CD8-positive, alpha-beta memory T cell (primary cell): ENCODE measurements at regions not wholly inside any gene's neighbourhood (a gene's known extent, or its start where the extent isn't known, plus 50 kb on each side); places are given as distances from the start of the nearest gene placed in this dataset.

ENCODE experiments used
- CTCF ChIA-PET: fragments of 350-600 bp; sonication (Branson Sonifier 250); formaldehyde crosslinking; loops from one replicate; lab custom pipeline; 2021; ENCODE audit warnings: antibody characterized with exemption; lab: Charles Lee
- POLR2A ChIA-PET: fragments of 350-600 bp; sonication (Branson Sonifier 250); formaldehyde crosslinking; loops from one replicate; lab custom pipeline; 2021; ENCODE audit warnings: antibody characterized with exemption; lab: Charles Lee
- DNase-seq, 5 donors: peaks; one replicate each; pipeline versions ENCODE4 v3.0.0 to v3.0.0-alpha.2; 2020 to 2022; ENCODE audit warnings: mixed read lengths in 1 of 5
- H3K27ac ChIP-seq: one replicate; pipeline ENCODE4 v1.7.0; 2013; ENCODE audit warnings: low read depth, mild to moderate bottlenecking, low read length, moderate library complexity
- H3K27me3 ChIP-seq: 2 replicates; pipeline ENCODE4 v1.7.0; 2013; ENCODE audit warnings: low read length, mild to moderate bottlenecking; ENCODE audit not compliant: insufficient read depth, poor library complexity, severe bottlenecking
- H3K36me3 ChIP-seq: 2 replicates; pipeline ENCODE4 v1.7.0; 2013; ENCODE audit warnings: mild to moderate bottlenecking, low read length, moderate library complexity; ENCODE audit not compliant: insufficient read depth
- H3K4me1 ChIP-seq: 2 replicates; pipeline ENCODE4 v1.7.0; 2013; ENCODE audit warnings: mild to moderate bottlenecking, low read length, moderate library complexity; ENCODE audit not compliant: insufficient read depth
- H3K4me3 ChIP-seq: 2 replicates; pipeline ENCODE4 v1.7.0; 2013; ENCODE audit warnings: mild to moderate bottlenecking, low read length
- H3K9me3 ChIP-seq: 2 replicates; pipeline ENCODE4 v1.7.0; 2013; ENCODE audit warnings: mild to moderate bottlenecking, low read length
- H3K27ac Mint-ChIP-seq, 8 donors: one replicate each; pipeline ENCODE4 v1.8.0; 2020 to 2021; ENCODE audit warnings: mixed read lengths in 8 of 8, mild to moderate bottlenecking in 6 of 8, inconsistent platforms in 3 of 8, moderate library complexity in 3 of 8
- H3K27me3 Mint-ChIP-seq, 2 donors: one replicate each; pipeline ENCODE4 v1.8.0; 2020 to 2021; ENCODE audit warnings: mixed read lengths in 2 of 2, mild to moderate bottlenecking in 1 of 2, moderate library complexity in 1 of 2
- H3K36me3 Mint-ChIP-seq, 3 donors: one replicate each; pipeline ENCODE4 v1.8.0; 2020 to 2021; ENCODE audit warnings: mixed read lengths in 3 of 3, inconsistent platforms in 1 of 3, mild to moderate bottlenecking in 1 of 3
- H3K4me1 Mint-ChIP-seq, 3 donors: one replicate each; pipeline ENCODE4 v1.8.0; 2020 to 2021; ENCODE audit warnings: mixed read lengths in 3 of 3, inconsistent platforms in 1 of 3, mild to moderate bottlenecking in 1 of 3
- H3K4me3 Mint-ChIP-seq, 7 donors: one replicate each; pipeline ENCODE4 v1.8.0; 2020 to 2021; ENCODE audit warnings: mixed read lengths in 7 of 7, mild to moderate bottlenecking in 6 of 7, moderate library complexity in 4 of 7, inconsistent platforms in 2 of 7
- H3K9me3 Mint-ChIP-seq, 5 donors: one replicate each; pipeline ENCODE4 v1.8.0; 2020 to 2022; ENCODE audit warnings: mixed read lengths in 5 of 5, mild to moderate bottlenecking in 3 of 5, moderate library complexity in 2 of 5, inconsistent platforms in 1 of 5

DNA sequence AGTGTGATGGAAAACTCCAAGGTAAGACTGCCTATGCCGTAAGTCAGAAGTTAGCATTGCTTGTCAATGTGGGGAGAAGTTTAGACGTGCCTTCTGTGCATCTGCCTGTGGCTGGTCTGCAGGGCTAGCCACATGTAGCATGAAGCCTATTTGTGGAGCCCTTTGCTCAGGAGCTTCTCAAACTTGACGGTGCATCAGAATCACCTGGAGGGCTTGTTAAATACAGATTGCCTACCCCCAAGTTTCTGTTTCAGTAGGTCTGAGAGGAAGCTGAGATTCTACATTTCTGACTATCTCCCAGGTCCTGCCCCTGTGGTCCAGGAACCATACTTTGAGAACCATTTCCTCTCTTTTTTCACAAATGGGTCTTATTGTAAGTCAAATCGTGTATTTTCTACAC lies 292.1 kb upstream of the TPM1 start:
- H3K4me1 ChIP-seq, result no peaks in the 10 kb centered on the region
- no peaks in the 10 kb centered on the region for H3K36me3 ChIP-seq
- ChIA-PET POLR2A (no interaction called here), CTCF (no interaction called here)
- no peaks in the 10 kb centered on the region for H3K9me3 Mint-ChIP-seq
- H3K36me3 Mint-ChIP-seq, result no peaks in the 10 kb centered on the region
- H3K27ac Mint-ChIP-seq, result no peak overlapping the region
- no peak for DNase-seq
- H3K4me3 Mint-ChIP-seq, result no peak overlapping the region
- H3K4me1 Mint-ChIP-seq, result no peaks in the 10 kb centered on the region
- peaks cover 0 to 38% of the 10 kb centered on the region in 2 donors for H3K27me3 Mint-ChIP-seq
- no peaks in the 10 kb centered on the region for H3K27me3 ChIP-seq
- H3K9me3 ChIP-seq, result no peaks in the 10 kb centered on the region
- no peak overlapping the region for H3K4me3 ChIP-seq
- H3K27ac ChIP-seq, result no peak overlapping the region

DNA sequence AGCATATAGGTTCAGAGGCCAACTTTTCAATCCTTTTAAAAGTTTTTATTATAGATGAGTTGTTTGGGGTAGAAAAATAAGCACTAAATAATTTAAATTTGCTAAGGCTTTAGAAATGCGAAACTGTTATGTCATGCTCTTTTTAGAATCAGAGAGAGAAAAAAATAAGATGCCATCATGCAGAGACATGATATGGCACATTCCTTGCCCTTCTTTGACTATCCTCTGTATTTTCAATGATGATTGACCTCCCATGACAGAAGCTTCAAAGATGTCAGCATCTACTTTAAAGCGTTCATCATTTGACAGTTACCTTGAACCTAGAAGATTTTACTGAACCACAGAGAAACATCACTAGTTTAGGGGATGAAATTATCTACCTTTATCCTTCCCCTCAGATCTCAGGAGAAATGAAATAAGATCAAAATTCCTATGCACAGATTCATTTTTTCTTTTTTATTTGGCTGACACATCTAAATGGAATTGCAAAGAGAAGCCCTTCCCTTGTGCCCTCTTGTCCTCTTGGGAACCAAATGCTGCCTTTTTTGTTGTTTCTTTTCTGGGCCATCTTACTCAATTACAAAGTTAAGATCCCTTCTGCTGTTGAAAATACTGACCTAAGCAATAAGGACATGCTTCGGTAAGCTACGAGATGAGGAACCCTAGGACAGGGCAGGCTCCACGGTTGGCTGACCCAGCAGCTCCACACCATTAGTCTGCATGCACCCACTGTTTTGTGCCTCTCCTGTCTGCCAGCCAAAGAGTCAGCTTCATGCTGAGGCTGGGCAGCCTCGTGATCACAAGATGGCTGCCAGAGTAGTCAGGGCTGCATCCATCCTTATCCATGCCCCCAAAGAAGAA lies 289.7 kb upstream of the TPM1 start:
- H3K4me1 ChIP-seq, result no peaks in the 10 kb centered on the region
- no peak for DNase-seq
- ChIA-PET CTCF (no interaction called here), POLR2A (no interaction called here)
- H3K36me3 ChIP-seq, result no peaks in the 10 kb centered on the region
- no peak overlapping the region for H3K27ac ChIP-seq
- no peaks in the 10 kb centered on the region for H3K9me3 ChIP-seq
- Mint-ChIP-seq H3K36me3 (no peaks in the 10 kb centered on the region), H3K4me3 (no peak overlapping the region), H3K27me3 (peaks cover 0 to 34% of the 10 kb centered on the region in 2 donors), H3K4me1 (no peaks in the 10 kb centered on the region), H3K9me3 (no peaks in the 10 kb centered on the region), H3K27ac (no peak overlapping the region)
- H3K27me3 ChIP-seq, result no peaks in the 10 kb centered on the region
- H3K4me3 ChIP-seq, result no peak overlapping the region

DNA sequence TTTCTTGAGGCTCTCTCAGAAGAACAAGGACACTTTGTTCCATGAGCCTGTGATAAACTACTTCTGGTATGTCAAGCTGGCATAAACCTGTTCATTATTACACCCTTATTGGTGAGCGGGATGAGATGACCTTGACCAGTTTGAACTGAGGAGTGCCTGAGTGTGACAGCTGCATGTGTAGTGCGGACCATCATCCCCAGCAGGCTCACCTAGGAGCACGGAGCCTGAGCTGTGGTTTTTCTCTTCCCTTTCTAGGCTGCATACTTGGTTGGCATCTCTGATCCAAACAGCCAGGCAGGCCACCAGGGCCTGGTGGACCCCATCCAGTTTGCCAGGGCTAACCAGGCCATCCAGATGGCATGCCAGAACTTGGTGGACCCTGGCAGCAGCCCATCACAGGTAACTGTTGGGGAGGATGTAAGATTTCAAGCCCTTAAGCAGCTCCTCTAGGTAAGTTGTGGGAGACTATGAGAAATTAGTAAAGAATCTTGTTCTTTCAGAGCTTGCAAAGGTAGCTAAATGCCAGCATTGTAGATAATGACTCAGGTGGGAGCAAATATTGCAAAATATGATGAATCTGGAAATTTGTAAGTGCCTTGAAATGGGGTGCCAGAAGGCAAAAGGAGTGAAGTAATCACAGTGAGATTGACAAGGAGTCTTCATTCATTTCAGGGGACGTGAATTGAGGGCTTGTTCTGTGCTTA lies 288.9 kb upstream of the TPM1 start:
- Histone ChIP-seq H3K27me3 (no peaks in the 10 kb centered on the region), H3K4me3 (no peak overlapping the region), H3K27ac (no peak overlapping the region), H3K9me3 (no peaks in the 10 kb centered on the region), H3K4me1 (no peaks in the 10 kb centered on the region), H3K36me3 (no peaks in the 10 kb centered on the region)
- no peak for DNase-seq
- no peaks in the 10 kb centered on the region for H3K9me3 Mint-ChIP-seq
- peaks cover 0 to 28% of the 10 kb centered on the region in 2 donors for H3K27me3 Mint-ChIP-seq
- H3K4me3 Mint-ChIP-seq, result no peak overlapping the region
- peak overlapping the region in 1 of 8 donors; percentile 18 for H3K27ac Mint-ChIP-seq
- CTCF ChIA-PET, result no interaction called here
- H3K4me1 Mint-ChIP-seq, result no peaks in the 10 kb centered on the region
- no peaks in the 10 kb centered on the region for H3K36me3 Mint-ChIP-seq
- POLR2A ChIA-PET, result no interaction called here

DNA sequence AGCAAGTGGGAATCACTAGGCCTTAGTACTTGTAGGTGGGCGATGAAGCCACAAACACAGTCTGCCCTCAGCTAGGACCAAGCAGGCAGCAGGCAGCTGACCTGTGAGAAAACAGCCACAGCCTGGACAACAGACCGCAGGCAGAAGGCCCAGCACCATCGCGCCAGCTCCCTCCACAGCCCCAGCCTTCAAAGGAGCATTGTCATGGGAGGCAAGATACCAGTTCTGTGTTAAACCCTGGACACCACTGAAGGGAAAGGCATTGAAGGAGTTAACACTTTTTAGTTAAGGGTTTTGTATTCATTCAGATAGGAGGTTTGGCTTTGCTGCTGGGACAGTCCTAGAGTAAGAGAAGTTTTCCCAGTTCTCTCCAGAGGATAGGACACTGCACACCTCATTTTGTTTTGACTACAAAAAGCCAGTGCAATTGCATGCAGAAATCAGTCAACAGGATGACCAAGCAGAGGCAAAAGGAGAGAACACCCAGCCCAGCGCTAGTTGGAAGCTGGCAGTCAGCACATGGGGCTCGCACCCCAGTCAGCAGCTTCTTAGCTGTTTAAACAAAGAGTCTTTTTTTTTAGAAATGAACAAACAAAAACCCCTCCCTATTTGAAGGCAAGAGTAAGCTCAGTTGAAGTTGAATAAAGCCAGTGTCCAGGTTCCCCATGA lies 286.1 kb upstream of the TPM1 start:
- Mint-ChIP-seq H3K36me3 (no peaks in the 10 kb centered on the region), H3K9me3 (no peaks in the 10 kb centered on the region)
- CTCF ChIA-PET, result interaction anchor here (1.9 kb wide), 1 partner anchor 14 kb away, joined by 6 read pairs; no protein-coding TSS in a partner anchor

DNA sequence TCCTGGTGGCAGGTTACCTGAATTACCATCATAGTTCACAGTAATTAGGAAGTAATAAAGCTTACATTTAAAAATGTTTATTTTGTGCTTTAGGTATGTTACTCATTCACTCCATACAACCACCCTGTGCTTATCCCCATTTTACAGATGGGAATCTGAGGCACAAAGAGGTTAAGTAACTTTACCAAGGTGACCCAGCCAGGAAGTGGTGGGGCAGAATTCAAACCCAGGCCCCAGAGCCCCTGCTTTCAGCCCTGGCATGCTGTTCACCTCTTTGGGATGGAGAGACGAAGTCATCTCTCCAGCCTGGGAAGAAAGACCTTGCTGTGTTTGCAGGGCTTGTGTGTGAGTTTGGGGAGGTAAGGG lies 285.6 kb upstream of the TPM1 start:
- POLR2A ChIA-PET, result no interaction called here
- H3K4me1 ChIP-seq, result no peaks in the 10 kb centered on the region
- no peak overlapping the region for H3K4me3 ChIP-seq
- CTCF ChIA-PET, result interaction anchor here (1.9 kb wide), 1 partner anchor 15 kb away, joined by 6 read pairs; no protein-coding TSS in a partner anchor
- Mint-ChIP-seq H3K9me3 (no peaks in the 10 kb centered on the region), H3K27ac (no peak overlapping the region), H3K27me3 (peaks cover 0 to 7% of the 10 kb centered on the region in 2 donors), H3K36me3 (no peaks in the 10 kb centered on the region), H3K4me3 (no peak overlapping the region), H3K4me1 (no peaks in the 10 kb centered on the region)
- H3K27ac ChIP-seq, result no peak overlapping the region
- H3K27me3 ChIP-seq, result no peaks in the 10 kb centered on the region
- H3K36me3 ChIP-seq, result no peaks in the 10 kb centered on the region
- H3K9me3 ChIP-seq, result no peaks in the 10 kb centered on the region
- no peak for DNase-seq

More for the DNA sequence above, 286.1 kb upstream of the TPM1 start:
- H3K4me3 Mint-ChIP-seq, result no peak overlapping the region
- H3K4me1 Mint-ChIP-seq, result no peaks in the 10 kb centered on the region
- no peak overlapping the region for H3K27ac Mint-ChIP-seq
- Histone ChIP-seq H3K27ac (no peak overlapping the region), H3K36me3 (no peaks in the 10 kb centered on the region), H3K9me3 (no peaks in the 10 kb centered on the region), H3K27me3 (no peaks in the 10 kb centered on the region), H3K4me3 (no peak overlapping the region), H3K4me1 (no peaks in the 10 kb centered on the region)
- DNase-seq, result no peak
- peaks cover 0 to 13% of the 10 kb centered on the region in 2 donors for H3K27me3 Mint-ChIP-seq
- POLR2A ChIA-PET, result no interaction called here

DNA sequence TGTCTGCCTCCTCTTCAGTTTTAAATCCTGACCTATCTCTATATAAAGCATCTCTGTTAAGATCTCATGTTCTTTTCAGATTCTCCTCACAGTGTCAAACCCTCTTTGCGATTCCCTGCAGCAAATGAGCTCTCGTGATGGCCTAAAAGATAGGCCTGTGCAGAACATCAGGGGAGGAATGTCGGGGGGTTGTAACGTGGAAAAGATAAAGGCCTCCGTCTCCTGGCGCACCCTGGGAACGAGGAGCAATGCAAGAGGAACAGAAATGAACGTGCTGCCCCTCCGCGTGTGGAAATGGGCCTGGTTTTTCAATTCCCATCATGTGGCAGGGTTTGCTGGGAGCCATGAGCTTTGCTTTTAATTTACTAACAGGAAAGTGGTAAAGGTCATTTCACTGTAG lies 285.0 kb upstream of the TPM1 start:
- H3K4me3 Mint-ChIP-seq, result no peak overlapping the region
- no peak overlapping the region for H3K4me3 ChIP-seq
- no peaks in the 10 kb centered on the region for H3K9me3 ChIP-seq
- no peaks in the 10 kb centered on the region for H3K9me3 Mint-ChIP-seq
- H3K4me1 Mint-ChIP-seq, result no peaks in the 10 kb centered on the region
- no peak for DNase-seq
- no peak overlapping the region for H3K27ac ChIP-seq
- H3K36me3 Mint-ChIP-seq, result no peaks in the 10 kb centered on the region
- peaks cover 0 to 4% of the 10 kb centered on the region in 2 donors for H3K27me3 Mint-ChIP-seq
- no peaks in the 10 kb centered on the region for H3K27me3 ChIP-seq
- H3K4me1 ChIP-seq, result no peaks in the 10 kb centered on the region
- peak overlapping the region in 1 of 8 donors; percentile 30 for H3K27ac Mint-ChIP-seq
- no peaks in the 10 kb centered on the region for H3K36me3 ChIP-seq
- ChIA-PET CTCF (interaction anchor here (1.9 kb wide), 1 partner anchor 15 kb away, joined by 6 read pairs; no protein-coding TSS in a partner anchor), POLR2A (no interaction called here)

DNA sequence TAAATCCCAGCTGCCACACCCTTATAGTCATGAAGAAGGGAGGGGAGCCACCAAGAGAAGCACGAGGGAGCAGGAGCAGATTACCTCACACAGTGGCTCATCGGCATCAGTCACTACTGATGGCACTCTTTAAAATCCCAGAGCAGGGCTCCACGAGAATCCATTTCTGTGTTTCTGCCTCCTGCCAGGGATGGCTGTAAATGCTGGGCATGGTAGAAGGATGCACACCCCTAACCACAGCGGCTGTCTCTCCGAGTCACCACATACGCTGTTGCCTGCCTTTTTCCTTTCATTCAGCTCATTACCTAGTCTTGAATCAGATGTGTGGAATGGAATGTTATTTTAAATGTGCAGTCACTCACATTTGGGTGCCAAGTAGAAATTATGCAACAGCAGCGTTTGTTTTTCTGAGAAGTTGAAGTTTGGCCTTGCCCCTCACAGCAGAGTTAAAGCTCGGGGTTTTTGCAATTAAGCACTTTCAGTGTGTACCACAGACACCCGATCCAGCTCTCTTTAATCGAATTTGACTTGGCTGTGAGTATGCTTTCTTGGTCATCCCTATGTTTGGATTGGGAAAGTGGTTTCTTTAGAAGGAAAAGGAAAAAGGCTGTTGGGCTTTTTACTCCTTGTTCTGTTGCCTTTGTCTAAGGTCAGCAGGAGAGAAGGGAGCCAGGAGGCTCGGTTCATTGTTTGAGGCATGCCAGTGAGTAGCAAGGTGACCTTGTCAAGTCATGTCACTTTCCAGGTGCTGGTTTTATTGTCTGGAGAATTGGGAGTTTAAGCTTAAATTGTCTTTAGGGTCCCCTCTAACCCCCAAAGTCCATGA lies 284.2 kb upstream of the TPM1 start:
- ChIA-PET CTCF (no interaction called here), POLR2A (no interaction called here)
- Histone ChIP-seq H3K27ac (no peak overlapping the region), H3K36me3 (no peaks in the 10 kb centered on the region), H3K9me3 (no peaks in the 10 kb centered on the region), H3K27me3 (no peaks in the 10 kb centered on the region), H3K4me1 (no peaks in the 10 kb centered on the region), H3K4me3 (no peak overlapping the region)
- no peaks in the 10 kb centered on the region for H3K9me3 Mint-ChIP-seq
- H3K4me1 Mint-ChIP-seq, result no peaks in the 10 kb centered on the region
- H3K4me3 Mint-ChIP-seq, result no peak overlapping the region
- no peaks in the 10 kb centered on the region for H3K36me3 Mint-ChIP-seq
- DNase-seq, result no peak
- H3K27me3 Mint-ChIP-seq, result no peaks in the 10 kb centered on the region
- H3K27ac Mint-ChIP-seq, result peak overlapping the region in 1 of 8 donors; percentile 26
